Activated CD8-positive, alpha-beta memory T cell treated with anti-CD3 and anti-CD28 coated beads, Interleukin-2, amount 10 ng/mL, durations not matched to agents 7 days and 5 days (primary cell): ENCODE measurements at regions not wholly inside any gene's neighbourhood (a gene's known extent, or its start where the extent isn't known, plus 50 kb on each side); places are given as distances from the start of the nearest gene placed in this dataset.

Experiments used
- ATAC-seq: fragments of 150-1000 bp; cut with Tn5 transposase; one replicate; pipeline ENCODE4 v1.10.0; 2021; ENCODE audit warnings: moderate library complexity
- CTCF ChIA-PET: fragments of 350-600 bp; sonication (Branson Sonifier 250); formaldehyde crosslinking; loops from one replicate; lab custom pipeline; 2021; ENCODE audit warnings: antibody characterized with exemption; lab: Charles Lee
- DNase-seq: peaks from one replicate; pipeline ENCODE4 v3.0.0-alpha.2; 2020
- H3K27ac Mint-ChIP-seq: one replicate; pipeline ENCODE4 v1.8.0; 2021; ENCODE audit warnings: mild to moderate bottlenecking, mixed read lengths
- H3K27me3 Mint-ChIP-seq: one replicate; pipeline ENCODE4 v1.8.0; 2021; ENCODE audit warnings: mixed read lengths
- H3K36me3 Mint-ChIP-seq: one replicate; pipeline ENCODE4 v1.8.0; 2021; ENCODE audit warnings: mild to moderate bottlenecking, mixed read lengths
- H3K4me1 Mint-ChIP-seq: one replicate; pipeline ENCODE4 v1.8.0; 2021; ENCODE audit warnings: mixed read lengths
- H3K4me3 Mint-ChIP-seq: one replicate; pipeline ENCODE4 v1.8.0; 2021; ENCODE audit warnings: mild to moderate bottlenecking, moderate library complexity, mixed read lengths
- H3K9me3 Mint-ChIP-seq: one replicate; pipeline ENCODE4 v1.8.0; 2022; ENCODE audit warnings: low read depth, mixed read lengths

DNA sequence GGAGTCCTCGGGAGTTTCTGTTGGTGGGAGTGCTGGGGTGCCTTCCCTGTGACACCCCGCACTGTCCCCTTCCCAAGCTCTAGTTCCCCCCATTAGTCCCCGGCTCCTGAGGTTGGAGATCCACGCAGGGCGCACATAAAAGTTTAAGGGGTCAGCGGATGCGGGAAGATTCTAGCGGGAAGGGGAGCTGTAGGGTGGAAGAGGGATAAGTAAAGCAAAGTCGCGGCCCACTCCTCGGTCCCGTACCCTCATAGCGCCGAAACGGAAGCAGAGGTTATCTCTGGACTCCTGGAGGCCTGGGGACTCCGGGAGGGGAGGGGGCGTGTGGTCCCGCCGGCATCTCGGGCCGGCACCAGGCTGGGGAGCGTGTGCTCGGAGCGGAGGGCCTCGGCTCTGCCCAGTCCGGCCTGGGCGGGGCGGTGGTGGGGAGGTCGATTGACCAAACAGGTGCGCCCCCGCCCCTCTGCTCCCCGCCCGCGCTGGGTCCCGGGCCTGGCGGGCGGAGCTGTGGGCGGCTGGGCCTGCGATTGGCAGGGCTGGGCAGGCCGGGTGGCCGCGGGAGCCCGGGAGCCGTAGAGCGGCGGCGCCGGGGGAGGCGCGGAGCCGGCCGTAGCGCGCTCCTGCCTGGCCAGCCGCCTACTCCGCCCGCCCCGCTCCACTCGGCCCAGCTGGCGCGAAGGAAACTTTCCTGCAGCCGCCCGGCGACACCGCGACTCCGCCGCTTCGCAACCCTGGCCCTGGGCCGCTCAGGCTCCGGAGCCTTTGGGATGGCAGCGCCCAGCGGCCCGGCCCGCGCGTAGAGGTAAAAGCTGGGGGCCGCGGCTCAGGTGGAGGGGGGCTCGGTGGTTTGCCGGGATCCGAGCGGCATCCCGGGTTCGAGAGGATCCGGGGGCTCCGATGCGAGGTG, 52.2 kb upstream of the DAB2IP start:
- no peak overlapping the region for H3K4me3 Mint-ChIP-seq
- CTCF ChIA-PET, result interaction anchor here (0.5 kb wide), 1 partner anchor 386 kb away, joined by 3 read pairs; no protein-coding TSS in a partner anchor
- DNase-seq, result no peak
- peaks cover 3% of the 10 kb centered on the region for H3K36me3 Mint-ChIP-seq
- no peak overlapping the region for H3K27ac Mint-ChIP-seq
- peaks cover 64% of the 10 kb centered on the region for H3K27me3 Mint-ChIP-seq
- no peaks in the 10 kb centered on the region for H3K9me3 Mint-ChIP-seq
- ATAC-seq, result no peak
- no peaks in the 10 kb centered on the region for H3K4me1 Mint-ChIP-seq

GRCh38 chr9:121599872-121600585, 51.4 kb upstream of the DAB2IP start:
- ATAC-seq (no peak), DNase-seq (no peak)
- no peak overlapping the region for H3K27ac Mint-ChIP-seq
- H3K4me3 Mint-ChIP-seq, result no peak overlapping the region
- H3K9me3 Mint-ChIP-seq, result no peaks in the 10 kb centered on the region
- CTCF ChIA-PET, result no interaction called here
- H3K36me3 Mint-ChIP-seq, result peaks cover 3% of the 10 kb centered on the region
- H3K4me1 Mint-ChIP-seq, result peaks cover 2% of the 10 kb centered on the region
- H3K27me3 Mint-ChIP-seq, result peaks cover 62% of the 10 kb centered on the region

GRCh38 chr9:121601194-121601593, 50.2 kb upstream of the DAB2IP start:
- Mint-ChIP-seq H3K4me1 (peaks cover 2% of the 10 kb centered on the region), H3K4me3 (no peak overlapping the region), H3K27me3 (peaks cover 61% of the 10 kb centered on the region), H3K27ac (no peak overlapping the region), H3K36me3 (peaks cover 3% of the 10 kb centered on the region), H3K9me3 (no peaks in the 10 kb centered on the region)
- CTCF ChIA-PET, result no interaction called here
- DNase-seq (no peak), ATAC-seq (no peak)
